Panc1 (cell line): ENCODE measurements at regions not wholly inside any gene's neighbourhood (a gene's known extent, or its start where the extent isn't known, plus 50 kb on each side); places are given as distances from the start of the nearest gene placed in this dataset.

Experiments
- ATAC-seq: fragments of 200-7000 bp; cut with Tn5 transposase; 2 replicates; pipeline ENCODE4 v1.9.1; 2020; ENCODE audit warnings: mild to moderate bottlenecking, moderate library complexity
- BruUV-seq: library from RNA; stranded (reverse); fragments of 400-500 nt; replicated peaks from 2 replicates; lab custom pipeline; 2021; lab: Mats Ljungman, UMichigan
- CTCF ChIA-PET: fragments of 300-600 bp; sonication (Branson Sonifier 250); formaldehyde crosslinking; loops from one replicate; lab custom pipeline; 2022; ENCODE audit warnings: antibody characterized with exemption; lab: Charles Lee
- POLR2A ChIA-PET: fragments of 300-600 bp; sonication (Branson Sonifier 250); formaldehyde crosslinking; loops from one replicate; lab custom pipeline; 2022; ENCODE audit warnings: antibody characterized with exemption; lab: Charles Lee
- DNase-seq: peaks from one replicate; pipeline ENCODE4 v3.0.0-alpha.2; 2010; ENCODE audit warnings: low read depth, low spot score
- H3K27ac ChIP-seq: 2 replicates; pipeline ENCODE4 v1.5.1; 2011; ENCODE audit warnings: mild to moderate bottlenecking, low read length, inconsistent platforms
- H3K27me3 ChIP-seq: fragments of 200-500 bp; sonication (Bioruptor generic); 2 replicates; pipeline ENCODE4 v1.6.0; 2014; ENCODE audit warnings: low read length, inconsistent platforms; ENCODE audit not compliant: control insufficient read depth, insufficient read depth
- H3K36me3 ChIP-seq: fragments of 200-500 bp; sonication (Bioruptor generic); 2 replicates; pipeline ENCODE4 v1.5.1; 2014; ENCODE audit warnings: inconsistent platforms, mild to moderate bottlenecking, low read length, moderate library complexity; ENCODE audit not compliant: control insufficient read depth, insufficient read depth
- H3K4me1 ChIP-seq: 2 replicates; pipeline ENCODE4 v1.5.1; 2011; ENCODE audit warnings: inconsistent platforms, mild to moderate bottlenecking, low read length, moderate library complexity; ENCODE audit not compliant: control insufficient read depth, insufficient read depth
- H3K4me3 ChIP-seq, 2 experiments: 2 replicates each; pipeline ENCODE4 v1.5.1; 2011 to 2012; ENCODE audit warnings: low read depth in 2 of 2, low read length in 2 of 2, mild to moderate bottlenecking in 2 of 2, inconsistent platforms in 1 of 2, moderate library complexity in 1 of 2
- H3K9me3 ChIP-seq: fragments of 200-500 bp; sonication (Bioruptor generic); 2 replicates; pipeline ENCODE4 v1.5.1; 2014; ENCODE audit warnings: low read depth, mild to moderate bottlenecking, inconsistent platforms, low read length, moderate library complexity; ENCODE audit not compliant: control insufficient read depth, insufficient read depth
- POLR2AphosphoS5 ChIP-seq: IDR thresholded peaks from 2 replicates; pipeline ENCODE4 v1.6.1; 2012; ENCODE audit warnings: mild to moderate bottlenecking, low read depth, low read length, moderate library complexity
- SIN3A ChIP-seq: IDR thresholded peaks from 2 replicates; pipeline ENCODE4 v1.6.1; 2012; ENCODE audit warnings: low read depth, mild to moderate bottlenecking, low read length, moderate library complexity, borderline replicate concordance; ENCODE audit not compliant: insufficient read depth
- TCF7L2 ChIP-seq: IDR thresholded peaks from 2 replicates; pipeline ENCODE4 v1.6.1; 2011; ENCODE audit warnings: mild to moderate bottlenecking, low read depth, low read length, inconsistent platforms
- in situ Hi-C: cut with HindIII; loops from 2 replicates; pipeline ENCODE4 v1.10.0; 2016; ENCODE audit warnings: low sequenced_read_pairs, low pct_unique_long_range_greater_than_20kb
- intact Hi-C: fragments of 100-400 bp; cut with micrococcal nuclease; formaldehyde crosslinking; loops from one replicate; pipeline ENCODE4 v1.10.0; 2022; ENCODE audit not compliant: unreplicated experiment
- TF ChIP-seq, protein P1 (sequence below), 2 experiments: IDR thresholded peaks; 2 replicates each; pipeline ENCODE4 v1.6.1; 2011 to 2012; ENCODE audit warnings: low read depth in 2 of 2, control low read depth in 1 of 2, low read length in 1 of 2, mild to moderate bottlenecking in 1 of 2, moderate library complexity in 1 of 2; ENCODE audit not compliant: insufficient read depth in 1 of 2
- TF ChIP-seq, protein P2 (sequence below): fragments of 450-650 bp; IDR thresholded peaks from 2 replicates; pipeline ENCODE4 v1.5.1; 2017; ENCODE audit warnings: mild to moderate bottlenecking

DNA sequence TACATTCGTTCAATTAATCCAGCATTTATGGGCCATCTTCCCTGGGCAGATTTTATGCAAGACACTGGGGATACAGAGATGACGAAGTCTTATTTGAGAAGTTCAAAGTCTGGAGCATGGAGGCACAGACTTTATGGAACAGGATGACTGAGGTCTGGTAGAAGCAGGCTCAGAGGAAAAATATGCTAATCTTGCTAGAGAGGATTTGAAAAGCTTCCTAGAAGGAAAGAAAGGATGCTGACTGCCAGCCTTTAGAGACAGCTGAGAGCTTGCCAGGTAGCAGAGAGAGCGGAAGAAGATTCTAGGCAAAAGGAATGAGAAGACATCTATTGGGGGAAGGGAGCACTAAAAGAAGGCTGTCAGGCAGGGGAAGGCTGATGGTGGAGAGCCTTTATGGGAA is 75.5 kb upstream of the ATP5PO start:
- Histone ChIP-seq H3K4me1 (no peaks in the 10 kb centered on the region), H3K27me3 (no peaks in the 10 kb centered on the region), H3K36me3 (no peaks in the 10 kb centered on the region), H3K27ac (no peak overlapping the region), H3K4me3 (no peak overlapping the region), H3K9me3 (no peaks in the 10 kb centered on the region)
- DNase-seq (no peak), ATAC-seq (no peak)
- ChIA-PET CTCF (no interaction called here), POLR2A (no interaction called here)
- TF ChIP-seq TCF7L2 = no peak
- in situ Hi-C loops = no loop called here
- BruUV-seq = no TSS peak
- intact Hi-C loops = no loop called here

DNA sequence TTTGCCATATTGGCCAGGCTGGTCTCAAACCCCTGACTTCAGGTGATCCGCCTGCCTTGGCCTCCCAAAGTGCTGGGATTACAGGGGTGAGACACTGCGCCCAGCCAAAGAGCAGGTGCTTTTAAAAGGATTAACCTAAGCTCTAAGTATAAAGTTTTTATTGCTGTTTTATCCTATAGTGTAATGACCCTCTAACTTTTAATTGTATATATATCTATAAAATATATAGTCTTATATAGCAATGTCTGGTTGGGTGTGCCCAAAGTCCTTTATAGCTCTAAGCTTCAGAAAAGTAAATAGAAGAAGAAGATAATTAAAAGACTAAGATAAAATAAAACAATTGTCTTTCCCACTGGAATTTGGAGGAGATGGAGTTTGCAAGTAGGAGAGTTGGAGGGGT is 73.8 kb upstream of the ATP5PO start:
- in situ Hi-C loops = no loop called here
- Histone ChIP-seq H3K36me3 (no peaks in the 10 kb centered on the region), H3K4me1 (no peaks in the 10 kb centered on the region), H3K27me3 (no peaks in the 10 kb centered on the region), H3K27ac (no peak overlapping the region), H3K9me3 (no peaks in the 10 kb centered on the region), H3K4me3 (no peak overlapping the region)
- intact Hi-C loops = loop anchor here (10.0 kb wide), 1 partner anchor 65 kb away; no protein-coding TSS in a partner anchor
- no peak for DNase-seq
- TF ChIP-seq TCF7L2 (no peak), SIN3A (no peak), POLR2AphosphoS5 (no peak)
- TF ChIP-seq, protein P1, sequence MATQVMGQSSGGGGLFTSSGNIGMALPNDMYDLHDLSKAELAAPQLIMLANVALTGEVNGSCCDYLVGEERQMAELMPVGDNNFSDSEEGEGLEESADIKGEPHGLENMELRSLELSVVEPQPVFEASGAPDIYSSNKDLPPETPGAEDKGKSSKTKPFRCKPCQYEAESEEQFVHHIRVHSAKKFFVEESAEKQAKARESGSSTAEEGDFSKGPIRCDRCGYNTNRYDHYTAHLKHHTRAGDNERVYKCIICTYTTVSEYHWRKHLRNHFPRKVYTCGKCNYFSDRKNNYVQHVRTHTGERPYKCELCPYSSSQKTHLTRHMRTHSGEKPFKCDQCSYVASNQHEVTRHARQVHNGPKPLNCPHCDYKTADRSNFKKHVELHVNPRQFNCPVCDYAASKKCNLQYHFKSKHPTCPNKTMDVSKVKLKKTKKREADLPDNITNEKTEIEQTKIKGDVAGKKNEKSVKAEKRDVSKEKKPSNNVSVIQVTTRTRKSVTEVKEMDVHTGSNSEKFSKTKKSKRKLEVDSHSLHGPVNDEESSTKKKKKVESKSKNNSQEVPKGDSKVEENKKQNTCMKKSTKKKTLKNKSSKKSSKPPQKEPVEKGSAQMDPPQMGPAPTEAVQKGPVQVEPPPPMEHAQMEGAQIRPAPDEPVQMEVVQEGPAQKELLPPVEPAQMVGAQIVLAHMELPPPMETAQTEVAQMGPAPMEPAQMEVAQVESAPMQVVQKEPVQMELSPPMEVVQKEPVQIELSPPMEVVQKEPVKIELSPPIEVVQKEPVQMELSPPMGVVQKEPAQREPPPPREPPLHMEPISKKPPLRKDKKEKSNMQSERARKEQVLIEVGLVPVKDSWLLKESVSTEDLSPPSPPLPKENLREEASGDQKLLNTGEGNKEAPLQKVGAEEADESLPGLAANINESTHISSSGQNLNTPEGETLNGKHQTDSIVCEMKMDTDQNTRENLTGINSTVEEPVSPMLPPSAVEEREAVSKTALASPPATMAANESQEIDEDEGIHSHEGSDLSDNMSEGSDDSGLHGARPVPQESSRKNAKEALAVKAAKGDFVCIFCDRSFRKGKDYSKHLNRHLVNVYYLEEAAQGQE (IDR thresholded peaks at IDR 0.05; ENCODE audit: insufficient read depth in 1 of 2, low read depth in 2 of 2, low read length in 1 of 2) = no peak
- TF ChIP-seq, protein P2, sequence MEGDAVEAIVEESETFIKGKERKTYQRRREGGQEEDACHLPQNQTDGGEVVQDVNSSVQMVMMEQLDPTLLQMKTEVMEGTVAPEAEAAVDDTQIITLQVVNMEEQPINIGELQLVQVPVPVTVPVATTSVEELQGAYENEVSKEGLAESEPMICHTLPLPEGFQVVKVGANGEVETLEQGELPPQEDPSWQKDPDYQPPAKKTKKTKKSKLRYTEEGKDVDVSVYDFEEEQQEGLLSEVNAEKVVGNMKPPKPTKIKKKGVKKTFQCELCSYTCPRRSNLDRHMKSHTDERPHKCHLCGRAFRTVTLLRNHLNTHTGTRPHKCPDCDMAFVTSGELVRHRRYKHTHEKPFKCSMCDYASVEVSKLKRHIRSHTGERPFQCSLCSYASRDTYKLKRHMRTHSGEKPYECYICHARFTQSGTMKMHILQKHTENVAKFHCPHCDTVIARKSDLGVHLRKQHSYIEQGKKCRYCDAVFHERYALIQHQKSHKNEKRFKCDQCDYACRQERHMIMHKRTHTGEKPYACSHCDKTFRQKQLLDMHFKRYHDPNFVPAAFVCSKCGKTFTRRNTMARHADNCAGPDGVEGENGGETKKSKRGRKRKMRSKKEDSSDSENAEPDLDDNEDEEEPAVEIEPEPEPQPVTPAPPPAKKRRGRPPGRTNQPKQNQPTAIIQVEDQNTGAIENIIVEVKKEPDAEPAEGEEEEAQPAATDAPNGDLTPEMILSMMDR = no peak
- no peak for ATAC-seq
- ChIA-PET POLR2A (interaction anchor here (0.6 kb wide), 1 partner anchor 16 kb away, joined by 4 read pairs; no protein-coding TSS in a partner anchor), CTCF (no interaction called here)
- no TSS peak for BruUV-seq

DNA sequence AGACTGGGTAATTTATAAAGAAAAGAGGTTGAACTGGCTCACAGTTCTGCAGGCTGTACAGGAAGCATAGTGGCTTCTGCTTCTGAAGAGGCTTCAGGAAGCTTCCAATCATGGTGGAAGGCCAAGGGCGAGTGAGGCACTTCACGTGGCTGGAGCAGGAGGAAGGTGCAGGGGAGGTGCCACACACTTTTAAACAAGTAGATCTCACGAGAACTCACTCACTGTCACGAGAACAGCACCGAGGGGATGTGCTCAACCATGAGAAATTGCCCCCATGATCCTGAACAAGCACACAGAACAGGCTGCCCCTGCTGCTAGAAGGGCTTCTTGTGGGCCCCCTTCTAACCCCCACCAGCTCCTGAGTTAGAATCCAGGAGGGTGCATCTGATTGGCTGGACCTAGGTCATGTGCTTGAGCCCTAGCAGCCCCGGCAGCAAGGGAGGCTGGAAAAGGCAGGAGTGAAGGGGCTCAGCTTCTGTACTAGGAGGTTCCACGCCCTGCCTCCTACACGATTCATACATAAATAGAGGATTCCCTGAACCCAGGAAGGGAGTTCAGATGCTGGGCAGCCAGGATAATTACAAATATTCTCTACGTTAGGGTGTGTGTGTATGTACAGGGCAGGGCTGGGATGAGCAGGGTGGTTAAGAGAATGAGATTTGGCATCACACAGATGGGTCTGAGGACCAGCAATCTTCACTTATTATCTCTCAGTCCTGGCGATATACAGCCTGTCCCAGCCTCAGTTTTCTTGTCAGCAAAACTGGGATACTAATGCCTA is 72.8 kb upstream of the ATP5PO start:
- no peaks in the 10 kb centered on the region for H3K4me1 ChIP-seq
- H3K27ac ChIP-seq = no peak overlapping the region
- intact Hi-C loops (loop anchor here (10.0 kb wide), 1 partner anchor 64 kb away; no protein-coding TSS in a partner anchor), in situ Hi-C loops (no loop called here)
- no peak overlapping the region for H3K4me3 ChIP-seq
- ATAC-seq (no peak), DNase-seq (no peak)
- CTCF ChIA-PET = interaction anchor here (0.6 to 0.7 kb wide), 2 partner anchors 45 to 360 kb away, joined by 3 to 6 read pairs; no protein-coding TSS in a partner anchor
- H3K9me3 ChIP-seq = no peaks in the 10 kb centered on the region
- POLR2A ChIA-PET = interaction anchor here (0.6 kb wide), 1 partner anchor 235 kb away, joined by 8 read pairs; no protein-coding TSS in a partner anchor
- TF ChIP-seq POLR2AphosphoS5 (no peak), TCF7L2 (no peak), SIN3A (no peak)
- TF ChIP-seq, protein P1 (IDR thresholded peaks at IDR 0.05; ENCODE audit: insufficient read depth in 1 of 2, low read depth in 2 of 2, low read length in 1 of 2) = no peak
- TF ChIP-seq, protein P2 = no peak
- H3K36me3 ChIP-seq = no peaks in the 10 kb centered on the region
- no TSS peak for BruUV-seq
- no peaks in the 10 kb centered on the region for H3K27me3 ChIP-seq
